ENCODE measurements at regions not wholly inside any gene's neighbourhood (a gene's known extent, or its start where the extent isn't known, plus 50 kb on each side); places are given as distances from the start of the nearest gene placed in this dataset.

DNA sequence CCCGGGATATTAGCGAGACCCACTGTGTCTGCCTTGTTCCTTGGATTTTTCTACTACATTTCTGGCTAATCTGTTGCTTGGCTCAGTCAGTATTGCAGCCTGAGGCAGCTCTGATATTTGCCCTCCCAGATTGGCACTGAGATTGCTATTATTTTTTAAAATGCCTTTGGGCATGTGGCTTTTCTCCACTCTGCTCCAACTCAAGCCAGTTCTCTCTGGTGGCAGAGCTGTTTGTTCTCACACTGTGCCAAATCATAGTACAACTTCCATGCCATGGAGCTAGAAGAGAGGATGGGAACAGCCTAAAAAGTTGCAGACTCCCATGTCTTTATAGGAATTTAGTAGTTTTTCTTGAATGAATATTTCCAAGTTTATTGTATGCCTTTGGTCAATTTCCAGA lies 155.9 kb upstream of the ATP10B start:
- TF ChIP-seq NFIC (IDR thresholded peaks at IDR 0.05; ENCODE audit: borderline replicate concordance) = no peak
- no peak for TF ChIP-seq CTCF (IDR thresholded peaks at IDR 0.05)
- no peak for TF ChIP-seq EP300 (IDR thresholded peaks at IDR 0.05; ENCODE audit: borderline replicate concordance in 1 of 2, low read depth in 1 of 2, low read length in 1 of 2)
- TF ChIP-seq POLR2AphosphoS5 (IDR thresholded peaks at IDR 0.05; ENCODE audit: low read depth, low read length) = no peak

Data from SK-N-SH (cell line).